Embryonic facial prominence (tissue), 1 donor: ENCODE measurements at regions not wholly inside any gene's neighbourhood (a gene's known extent, or its start where the extent isn't known, plus 50 kb on each side); places are given as distances from the start of the nearest gene placed in this dataset.
A peak's percentile ranks its signal among the peaks of the same experiment; 100 is the strongest.
"Not testable (repeated sequence)": the region's sequence is repeated elsewhere in the genome, so short reads cannot be mapped to it uniquely, and the experiment has no call there.

Source experiments
- DNase-seq: peaks from one replicate; pipeline ENCODE4 v3.0.0-alpha.2; 2016; ENCODE audit errors: extremely low spot score

DNA sequence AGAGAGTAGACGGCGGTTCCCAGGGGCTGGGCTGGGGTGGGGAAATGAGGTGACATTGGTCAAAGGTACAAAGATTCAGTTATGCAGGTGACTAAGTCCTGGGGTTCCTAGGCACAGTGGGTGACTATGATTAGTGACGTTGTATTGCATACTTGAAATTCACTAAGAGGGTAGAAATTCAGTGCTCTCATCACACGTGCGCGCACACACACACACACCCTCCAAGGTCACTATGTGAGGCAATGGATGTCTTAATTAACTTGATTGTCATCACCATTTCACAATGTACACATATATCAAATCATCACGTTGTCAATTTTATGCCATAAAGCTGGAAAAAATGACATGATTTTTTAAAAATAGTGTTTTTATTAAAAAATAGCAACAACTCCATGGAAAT lies 92.9 kb upstream of the ALKAL2 start:
- DNase-seq = no peak

DNA sequence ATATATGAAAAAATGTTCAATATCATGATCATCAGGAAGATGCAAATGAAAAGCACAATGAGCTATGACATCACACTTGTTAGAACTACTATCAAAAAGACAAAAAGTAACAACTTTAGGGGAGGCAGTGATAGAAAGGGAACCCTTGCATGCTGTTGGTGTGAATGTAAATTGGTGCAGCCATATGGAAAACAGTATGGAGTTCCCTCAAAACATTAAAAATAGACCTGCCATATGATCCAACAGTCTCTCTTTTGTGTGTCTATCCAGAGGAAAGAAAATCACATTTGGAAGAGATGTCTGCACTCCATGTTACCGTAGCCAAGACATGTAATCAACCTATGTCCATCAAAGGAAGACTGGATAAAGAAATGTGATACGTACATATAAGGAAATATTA lies 92.3 kb upstream of the ALKAL2 start:
- DNase-seq = no peak

DNA sequence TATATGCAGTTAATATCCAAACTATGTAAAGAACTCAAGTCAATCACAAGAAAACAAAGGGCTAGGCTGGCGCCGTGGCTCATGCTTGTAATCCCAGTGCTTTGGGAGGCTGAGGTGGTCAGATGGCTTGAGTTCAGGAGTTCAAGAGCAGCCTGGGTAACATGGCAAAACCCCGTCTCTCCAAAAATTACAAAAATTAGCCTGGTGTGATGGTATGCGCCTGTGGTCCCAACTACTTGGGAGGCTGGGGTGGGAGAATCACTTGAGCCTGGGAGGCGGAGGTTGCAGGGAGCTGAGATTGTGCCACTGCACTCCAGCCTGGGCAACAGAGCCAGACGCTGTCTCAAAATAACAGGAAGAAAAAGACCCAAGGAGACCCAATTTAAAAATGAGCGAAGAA lies 91.9 kb upstream of the ALKAL2 start:
- no peak for DNase-seq

DNA sequence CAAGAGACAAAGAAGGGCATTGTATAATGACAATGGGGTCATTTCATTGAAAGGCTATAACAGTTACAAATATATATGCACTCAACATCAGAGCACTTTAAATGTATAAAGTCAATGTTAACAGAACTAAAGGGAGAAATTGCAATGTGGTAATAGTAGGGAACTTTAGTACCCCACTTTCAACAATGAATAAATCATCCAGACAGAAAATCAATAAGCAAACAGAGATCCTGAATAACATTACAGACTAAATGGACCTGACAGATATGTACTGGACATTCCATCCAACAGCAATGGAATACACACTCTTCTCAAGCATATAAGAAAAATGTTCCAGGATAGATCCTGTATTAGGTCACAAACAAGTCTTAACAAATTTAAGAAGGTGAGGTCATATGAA lies 90.5 kb upstream of the ALKAL2 start:
- no peak for DNase-seq

DNA sequence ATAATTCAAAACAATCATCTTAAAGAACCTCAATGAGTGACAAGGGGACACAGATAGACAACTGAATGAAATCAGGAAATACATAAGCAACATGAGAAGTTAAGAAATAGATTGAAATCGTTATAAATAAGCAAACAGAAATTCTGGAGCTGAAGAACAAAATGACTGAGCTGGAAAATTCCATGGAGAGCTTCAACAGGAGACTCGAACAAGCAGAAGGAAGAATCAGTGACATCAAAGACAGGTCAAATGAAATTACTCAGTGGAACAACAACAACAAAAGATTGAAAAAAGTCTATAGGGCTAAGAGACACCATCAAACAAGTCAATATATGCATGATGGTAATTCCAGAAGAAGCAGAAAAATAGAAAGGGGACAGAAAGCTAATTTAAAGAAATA lies 89.5 kb upstream of the ALKAL2 start:
- DNase-seq = no peak

DNA sequence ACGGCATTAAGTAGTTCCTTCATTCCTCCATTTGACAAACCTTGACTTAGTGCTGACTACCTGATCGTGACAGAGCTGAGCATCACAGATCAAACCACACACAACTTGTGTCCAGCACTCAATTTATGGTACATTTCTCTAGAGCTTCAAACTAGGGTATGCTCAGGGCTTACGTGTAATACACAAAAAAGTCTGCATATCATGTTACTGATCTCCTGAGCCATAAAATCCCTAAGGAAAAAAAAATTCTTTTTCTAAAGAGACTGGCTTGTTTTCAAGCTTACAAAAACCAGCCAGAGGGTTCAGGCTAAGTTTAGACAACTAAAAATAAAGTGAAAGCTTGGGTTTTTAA lies 88.0 kb upstream of the ALKAL2 start:
- no peak for DNase-seq

DNA sequence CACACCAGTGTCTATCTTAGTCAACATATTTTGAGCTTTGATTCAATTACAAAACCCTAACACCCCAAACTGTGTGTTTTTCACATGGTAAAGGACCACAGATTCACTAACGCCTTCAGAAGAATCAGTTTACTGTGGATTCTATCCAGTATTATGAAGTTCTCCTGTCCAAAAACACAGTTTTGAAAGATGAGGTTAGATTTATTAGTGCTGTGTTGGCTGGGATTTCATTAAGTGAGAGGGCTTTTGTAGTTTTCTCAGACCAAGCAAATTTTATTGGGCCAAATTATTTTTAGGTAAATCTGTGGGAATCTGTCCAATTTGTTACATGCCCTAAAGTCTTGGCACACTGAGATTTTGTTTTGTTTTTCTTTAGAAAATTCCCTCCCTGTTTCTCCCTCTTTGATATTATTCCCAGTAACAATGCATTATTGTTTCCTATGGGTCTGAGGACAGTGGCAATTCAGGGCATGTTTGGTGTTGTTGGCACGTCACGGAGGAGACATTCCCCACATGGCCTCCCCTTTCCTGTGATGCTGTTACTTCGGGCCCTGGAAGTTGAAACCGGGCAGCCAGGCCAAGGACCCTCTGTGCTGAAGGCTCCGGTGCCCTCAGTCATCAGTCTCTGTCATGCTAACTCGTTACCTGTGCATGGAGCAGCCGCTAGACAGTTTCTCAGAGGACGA lies 87.5 kb upstream of the ALKAL2 start:
- DNase-seq = no peak

DNA sequence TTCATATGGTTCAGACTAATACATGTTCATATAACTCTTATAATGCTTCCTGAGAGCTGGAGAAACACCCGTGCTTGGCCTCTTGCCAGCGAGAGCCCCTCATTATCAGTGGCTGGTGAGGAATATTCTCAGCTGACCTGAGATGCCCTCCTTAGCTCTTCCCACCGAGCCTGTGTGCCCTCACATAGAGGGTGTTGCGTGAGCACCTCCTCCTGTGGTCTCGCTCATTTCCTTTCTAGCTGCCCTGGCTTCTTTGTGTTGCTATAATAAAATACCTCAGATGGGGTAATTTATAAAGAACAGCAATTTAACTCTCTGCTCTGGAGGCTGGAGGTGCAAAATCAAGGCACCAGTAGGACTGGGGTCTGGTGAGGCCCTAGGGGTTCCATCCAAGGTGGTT lies 80.5 kb upstream of the ALKAL2 start:
- no peak for DNase-seq

DNA sequence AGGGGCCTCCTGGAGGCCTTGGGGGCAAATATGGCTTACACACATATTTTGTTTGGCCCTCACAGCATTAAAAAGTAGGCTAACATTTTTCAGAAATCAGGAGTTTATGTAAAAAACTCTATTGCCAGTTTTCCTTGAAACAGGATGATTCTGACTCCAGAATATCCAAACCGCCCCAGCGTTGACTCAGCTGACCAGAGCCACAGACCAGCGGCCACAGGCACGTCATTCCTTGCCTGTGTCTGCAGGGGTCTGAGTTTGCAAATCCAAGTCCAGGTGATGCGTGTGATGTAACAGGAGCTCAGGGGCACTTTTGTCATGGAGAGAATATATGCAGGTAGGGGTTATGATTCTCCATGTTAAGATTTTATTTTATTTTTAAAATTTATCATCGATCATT lies 79.4 kb upstream of the ALKAL2 start:
- no peak for DNase-seq

DNA sequence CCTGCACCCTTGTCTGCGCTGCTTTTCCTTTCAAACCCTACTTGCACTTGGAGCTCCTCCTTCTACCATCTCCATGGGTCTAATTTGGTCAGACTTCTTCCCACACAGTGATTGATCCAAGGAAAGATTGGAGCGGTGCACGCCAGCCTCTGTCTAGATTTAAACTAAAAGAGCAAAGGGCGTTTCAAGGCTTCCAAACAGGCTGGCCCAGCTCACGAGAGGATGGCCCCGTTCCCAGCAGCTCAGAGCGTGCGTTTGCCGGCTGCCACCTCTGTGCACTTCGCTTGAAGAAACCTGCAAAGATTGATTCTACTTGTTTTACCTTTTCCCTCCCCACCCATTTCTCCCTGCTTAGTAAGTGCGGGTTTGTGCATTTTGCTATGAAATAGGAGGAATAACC lies 78.8 kb upstream of the ALKAL2 start:
- DNase-seq = no peak

DNA sequence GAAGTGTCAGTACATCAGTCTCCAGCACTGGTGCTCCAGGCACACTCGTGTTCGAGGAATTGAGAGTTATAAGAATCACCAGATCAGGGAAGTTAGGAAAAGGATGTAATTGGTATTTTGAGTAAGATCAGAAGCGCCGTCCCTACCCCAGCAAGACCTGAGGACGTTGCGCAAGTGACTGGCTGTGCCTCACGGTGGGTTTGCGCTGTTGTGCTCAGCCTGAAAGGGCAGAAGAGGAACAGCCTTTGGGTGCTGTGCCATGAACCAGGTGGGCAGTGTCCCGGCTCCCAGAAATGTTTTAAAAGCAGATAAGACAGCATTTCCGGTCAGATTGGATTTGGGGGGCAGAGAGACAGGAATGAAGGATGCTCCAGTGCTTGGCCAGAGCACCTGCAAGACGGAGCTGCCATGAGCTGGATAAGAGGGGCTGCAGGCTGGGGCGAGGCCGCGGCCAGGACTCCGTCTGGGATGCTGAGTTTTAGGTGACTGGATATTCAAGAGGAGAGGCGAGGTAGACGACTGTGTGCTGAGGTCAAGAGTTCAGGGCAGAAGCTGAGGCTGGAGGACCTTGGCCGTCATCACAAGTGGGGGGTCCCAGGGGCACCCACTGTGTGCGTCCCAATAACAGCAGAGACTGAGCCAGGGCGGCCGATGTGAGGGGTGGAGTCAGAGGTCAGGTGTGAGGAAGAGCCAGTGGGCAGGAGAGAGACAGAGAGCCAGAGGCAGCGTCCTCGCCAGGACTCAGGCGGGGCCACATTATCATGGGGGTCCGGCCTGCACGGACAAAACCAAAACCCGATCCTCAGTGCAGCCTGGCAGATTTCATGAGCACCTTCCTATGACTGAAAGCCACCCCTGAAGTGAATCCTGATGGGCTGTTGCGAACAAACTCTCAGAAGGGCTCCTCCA lies 77.7 kb upstream of the ALKAL2 start:
- no peak for DNase-seq

DNA sequence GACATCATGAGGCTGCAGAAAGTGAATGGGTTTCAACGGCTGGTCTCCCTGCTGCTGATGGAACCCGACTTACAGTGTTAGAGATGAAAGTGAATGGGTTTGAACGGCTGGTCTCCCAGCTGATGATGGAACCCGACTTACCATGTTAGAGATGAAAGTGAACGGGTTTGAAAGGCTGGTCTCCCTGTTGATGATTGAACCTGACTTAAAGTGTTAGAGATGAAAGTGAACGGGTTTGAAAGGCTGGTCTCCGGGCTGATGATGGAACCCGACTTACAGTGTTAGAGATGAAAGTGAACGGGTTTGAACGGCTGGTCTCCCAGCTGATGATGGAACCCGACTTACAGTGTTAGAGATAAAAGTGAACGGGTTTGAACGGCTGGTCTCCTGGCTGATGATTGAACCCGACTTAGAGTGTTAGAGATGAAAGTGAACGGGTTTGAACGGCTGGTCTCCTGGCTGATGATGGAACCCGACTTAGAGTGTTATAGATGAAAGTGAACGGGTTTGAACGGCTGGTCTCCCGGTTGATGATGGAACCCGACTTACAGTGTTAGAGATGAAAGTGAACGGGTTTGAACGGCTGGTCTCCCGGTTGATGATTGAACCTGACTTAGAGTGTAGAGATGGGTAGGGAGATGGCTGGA lies 76.1 kb upstream of the ALKAL2 start:
- DNase-seq = no peak

DNA sequence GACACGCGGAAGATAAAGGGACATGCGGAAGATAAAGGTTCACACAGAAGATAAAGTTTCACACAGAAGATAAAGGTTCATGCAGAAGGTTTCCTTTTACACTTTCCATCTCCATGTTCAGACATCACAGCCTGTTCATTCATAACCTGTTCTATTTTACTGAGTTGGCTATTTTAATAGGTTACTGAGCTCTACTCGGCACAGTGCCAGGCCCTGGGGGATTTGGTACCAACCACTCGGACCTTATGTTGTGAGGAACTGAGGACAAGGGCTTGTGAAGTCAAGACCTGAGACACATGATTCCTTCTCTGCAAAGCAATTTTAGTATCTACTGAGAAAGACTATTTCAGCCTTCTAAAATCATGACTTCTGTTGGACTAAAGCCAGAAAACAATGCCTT lies 75.0 kb upstream of the ALKAL2 start:
- no peak for DNase-seq

DNA sequence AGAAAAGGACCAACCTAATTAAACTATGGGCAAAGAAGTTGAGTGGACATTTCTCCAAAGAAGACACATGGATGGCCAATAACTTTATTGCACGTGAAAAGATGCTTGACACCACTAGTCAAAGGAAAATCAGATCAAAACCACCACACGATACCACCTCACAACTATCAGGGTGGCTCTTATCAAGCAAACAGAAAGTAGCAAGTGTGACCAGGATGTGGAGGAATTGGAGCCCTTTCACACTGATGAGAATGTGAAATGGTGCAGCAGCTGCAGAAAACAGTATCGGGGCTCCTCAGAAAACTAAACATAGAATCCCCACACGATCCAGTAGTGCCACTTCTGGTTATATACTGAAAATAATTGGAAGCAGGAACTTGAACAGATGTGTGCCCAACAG lies 72.2 kb upstream of the ALKAL2 start:
- no peak for DNase-seq

DNA sequence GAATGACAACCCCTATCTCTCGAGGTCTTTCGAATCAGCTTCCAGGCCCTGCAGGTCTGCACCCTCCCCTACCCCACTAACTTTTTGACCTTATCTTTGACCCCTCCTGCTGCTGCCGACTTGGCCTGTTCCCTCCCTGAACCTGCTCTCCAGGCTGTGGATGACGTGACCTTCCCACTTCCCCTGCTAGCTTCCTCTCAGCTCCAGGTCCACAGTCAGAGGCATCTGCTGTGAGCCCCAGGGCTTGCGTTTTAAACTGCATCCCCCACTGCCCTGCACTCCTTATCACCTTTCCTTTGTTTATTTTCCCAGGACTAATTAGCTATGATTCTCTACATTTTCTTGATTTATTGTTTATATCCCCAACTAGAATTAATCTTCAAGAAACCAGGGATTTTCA lies 71.2 kb upstream of the ALKAL2 start:
- DNase-seq = no peak

DNA sequence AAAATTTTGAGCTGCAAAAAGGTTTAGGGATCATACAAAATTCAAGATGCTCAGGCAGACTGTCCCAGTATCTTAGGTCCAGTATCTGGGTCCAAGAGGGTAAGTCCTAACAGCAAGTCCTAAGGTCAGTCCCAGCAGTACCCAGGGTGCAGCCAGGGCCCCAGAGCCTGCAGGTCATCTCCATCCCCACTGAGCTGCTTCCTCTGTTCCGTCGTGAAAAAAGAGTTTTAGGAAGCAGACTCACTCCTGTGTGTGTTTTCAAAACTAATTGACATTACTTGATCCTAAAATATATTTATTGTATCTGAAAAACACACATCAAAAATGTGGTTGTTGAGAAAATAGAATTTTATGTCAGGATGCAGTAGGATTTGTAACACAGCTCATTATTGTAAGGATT lies 69.9 kb upstream of the ALKAL2 start:
- DNase-seq = no peak

DNA sequence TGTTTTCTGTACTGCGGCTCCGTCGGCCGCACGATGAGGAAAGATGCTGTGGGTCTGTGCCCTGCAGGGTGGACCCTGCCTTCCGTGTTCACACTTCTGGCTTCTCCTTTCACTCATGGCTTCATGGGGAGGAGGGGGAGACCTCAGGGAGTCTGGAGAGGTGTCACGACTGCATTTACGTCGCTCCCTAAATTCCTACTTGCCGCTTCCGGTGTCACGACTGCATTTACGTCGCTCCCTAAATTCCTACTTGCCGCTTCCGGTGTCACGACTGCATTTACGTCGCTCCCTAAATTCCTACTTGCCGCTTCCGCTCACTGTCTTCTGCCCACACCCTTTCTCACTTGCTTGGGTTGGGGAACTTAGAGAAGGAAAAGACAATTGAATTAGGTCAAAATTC lies 68.4 kb upstream of the ALKAL2 start:
- not testable (repeated sequence) for DNase-seq

DNA sequence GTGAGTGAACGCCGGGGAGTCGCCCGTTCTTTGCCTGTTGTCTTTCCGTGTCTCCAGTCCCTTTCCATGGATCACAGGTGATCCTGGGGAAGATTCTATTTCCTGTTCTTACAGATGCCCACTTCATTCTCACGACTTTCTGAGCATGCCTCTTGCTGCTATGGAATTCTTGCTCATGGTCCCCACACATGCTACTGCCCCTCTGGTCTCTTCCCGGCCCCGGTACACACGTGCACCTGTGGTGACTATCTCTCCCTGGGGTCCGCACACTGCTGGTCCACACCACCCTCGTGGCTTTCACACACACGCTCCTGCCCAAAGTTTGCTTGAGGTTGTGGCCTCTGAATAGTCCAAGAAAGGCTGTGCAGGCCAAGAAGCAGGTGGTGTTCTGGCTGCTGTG lies 67.9 kb upstream of the ALKAL2 start:
- no peak for DNase-seq

DNA sequence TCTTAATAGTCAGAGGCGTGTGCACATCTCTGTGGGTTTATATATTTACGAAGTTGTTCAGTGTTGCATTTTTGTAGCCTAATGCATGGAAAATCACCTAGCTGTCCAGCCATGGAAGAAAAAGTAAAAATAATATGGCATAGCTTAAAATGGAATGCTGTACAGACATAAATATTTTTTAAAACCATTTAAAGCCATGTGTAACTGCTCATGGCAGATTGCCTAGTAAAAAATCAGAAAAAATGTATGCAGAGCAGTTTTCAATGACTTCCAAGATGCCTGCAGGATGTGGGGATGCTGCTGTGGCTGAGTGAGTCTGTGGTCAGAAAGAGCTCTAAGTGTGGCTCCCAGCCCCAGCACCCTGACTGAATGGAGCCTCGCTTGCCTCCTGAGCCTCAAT lies 64.8 kb upstream of the ALKAL2 start:
- peak; percentile 30 for DNase-seq

DNA sequence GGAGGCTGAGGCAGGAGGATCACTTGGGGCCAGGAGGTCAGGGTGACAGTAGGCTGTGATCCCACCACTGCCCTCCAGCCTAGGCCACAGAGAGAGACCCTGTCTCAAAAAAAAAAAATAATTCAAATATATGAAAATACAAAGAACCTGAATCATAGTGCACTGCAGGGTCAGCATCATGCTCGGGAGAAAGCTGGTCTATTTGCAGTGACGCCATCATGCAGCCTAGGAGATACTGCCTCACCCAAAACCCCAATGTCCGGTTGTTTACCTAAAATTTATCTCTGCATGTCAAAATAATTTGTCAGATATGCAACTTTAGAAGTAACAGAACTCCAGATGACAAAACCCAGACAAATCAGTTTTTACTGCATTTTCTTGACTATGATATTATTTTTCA lies 61.5 kb upstream of the ALKAL2 start:
- no peak for DNase-seq

DNA sequence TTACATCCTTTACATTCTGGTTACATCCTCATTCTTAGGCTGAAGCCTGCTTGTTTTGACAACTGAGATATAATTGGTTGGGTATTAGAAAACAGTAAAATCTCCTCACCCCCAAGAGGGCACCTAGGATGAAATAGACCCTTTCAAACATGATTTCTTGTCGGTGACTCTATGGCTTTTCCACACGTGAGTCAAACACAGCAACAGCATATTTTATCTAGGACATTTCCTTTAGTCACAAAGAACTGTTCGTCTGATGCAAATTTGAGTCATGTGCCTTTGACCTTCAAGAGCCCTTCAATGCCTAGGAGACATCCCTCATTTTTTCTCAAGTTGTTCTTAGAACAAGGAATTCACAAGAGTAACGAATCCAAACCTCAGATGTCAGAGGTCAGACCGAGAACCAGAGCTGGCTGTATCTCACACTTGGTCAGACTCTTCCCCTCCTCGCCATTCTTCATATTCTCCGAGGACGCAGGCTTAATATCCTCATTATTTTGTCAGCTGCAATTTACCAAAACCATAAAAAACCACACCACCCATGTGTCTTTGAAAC lies 60.5 kb upstream of the ALKAL2 start:
- no peak for DNase-seq

DNA sequence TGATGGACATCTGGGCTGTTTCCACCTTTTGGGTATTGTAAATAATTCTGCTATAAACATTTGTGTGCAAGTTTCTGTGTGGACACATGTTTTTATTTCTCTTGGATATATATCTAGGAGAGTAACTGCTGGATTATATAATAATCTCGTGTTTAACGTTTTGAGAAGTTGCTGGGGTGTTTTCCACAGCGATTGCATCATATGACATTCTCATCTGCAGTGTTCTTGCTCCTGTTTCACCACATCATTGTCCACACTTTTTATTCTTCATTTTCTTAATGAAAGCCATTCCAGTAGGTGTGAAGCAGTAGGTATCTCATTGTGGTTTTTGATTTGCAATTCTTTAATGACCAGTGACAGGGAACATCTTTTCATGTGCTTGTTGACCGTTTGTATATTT lies 56.9 kb upstream of the ALKAL2 start:
- no peak for DNase-seq

DNA sequence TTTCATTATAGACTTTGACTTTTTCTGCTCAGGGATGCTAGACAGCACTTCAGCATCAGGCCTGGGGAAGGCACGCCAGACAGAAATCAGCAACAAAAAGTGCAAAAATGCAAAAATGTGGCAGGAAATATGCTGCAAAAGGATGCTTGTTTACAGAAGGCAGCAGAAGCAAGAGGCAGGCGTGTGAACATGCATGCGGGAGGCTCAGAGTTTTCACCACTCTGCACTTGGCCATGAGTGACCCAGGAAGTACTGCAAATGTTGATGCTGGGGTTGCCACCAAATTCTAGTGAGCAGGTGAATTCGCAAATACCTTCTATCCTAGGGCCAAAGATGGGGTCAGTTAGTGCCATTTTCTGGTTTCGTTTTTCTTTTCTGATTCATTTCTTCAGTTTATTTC lies 55.5 kb upstream of the ALKAL2 start:
- DNase-seq = no peak
